ENCODE measurements at regions not wholly inside any gene's neighbourhood (a gene's known extent, or its start where the extent isn't known, plus 50 kb on each side); places are given as distances from the start of the nearest gene placed in this dataset.

DNA sequence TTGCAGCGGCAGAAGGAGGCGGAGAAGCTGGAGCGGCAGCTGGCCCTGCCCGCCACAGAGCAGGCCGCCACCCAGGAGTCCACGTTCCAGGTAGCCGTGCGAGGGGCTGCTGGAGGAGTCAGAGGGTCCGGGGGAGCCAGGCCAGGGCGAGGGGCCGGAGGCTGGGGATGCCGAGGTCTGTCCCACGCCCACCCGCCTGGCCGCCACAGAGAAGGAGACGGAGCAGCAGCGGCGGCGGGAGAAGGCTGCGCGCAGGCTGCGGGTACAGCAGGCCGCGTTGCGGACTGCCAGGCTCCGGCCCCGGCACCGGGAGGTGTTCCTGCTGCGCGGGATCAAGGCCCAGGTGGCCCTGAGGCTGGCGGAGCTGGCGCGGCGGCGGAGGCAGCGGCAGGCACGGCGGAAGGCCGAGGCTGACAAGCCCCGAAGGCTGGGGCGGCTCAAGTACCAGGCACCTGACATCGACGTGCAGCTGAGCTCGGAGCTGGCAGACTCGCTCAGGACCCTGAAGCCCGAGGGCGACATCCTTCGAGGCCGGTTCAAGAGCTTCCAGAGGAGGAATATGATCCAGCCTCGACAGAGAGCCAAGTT, 625.0 kb downstream of the MCTP2 start:
- Histone ChIP-seq H3K9me3 (ENCODE audit: low read length) (no peaks in the 10 kb centered on the region), H3K9ac (ENCODE audit: insufficient read depth, low read depth, low read length) (no peak overlapping the region), H3K36me3 (replicated peaks in 1 of 2; ENCODE audit: control insufficient read depth in 1 of 2, insufficient read depth in 2 of 2, low read length in 2 of 2) (no peaks in the 10 kb centered on the region), H3K27me3 (ENCODE audit: control insufficient read depth in 1 of 2, insufficient read depth in 2 of 2, low read length in 2 of 2) (no peaks in the 10 kb centered on the region), H3K4me1 (ENCODE audit: insufficient read depth, low read length) (peaks cover 8% of the 10 kb centered on the region; the same call in 1 of the 2 replicates), H3K79me2 (ENCODE audit: insufficient read depth, low read length) (no peaks in the 10 kb centered on the region), H3K4me3 (replicated peaks in 1 of 3; ENCODE audit: insufficient read depth in 1 of 3, low read depth in 2 of 3, low read length in 3 of 3) (no peak overlapping the region), H4K20me1 (ENCODE audit: insufficient read depth, low read length) (no peaks in the 10 kb centered on the region), H3K27ac (ENCODE audit: extremely low read length, insufficient read depth, low read length) (no peak overlapping the region), H3K4me2 (ENCODE audit: low read depth, low read length) (no peak overlapping the region), H2AFZ (ENCODE audit: low read length) (no peak overlapping the region)
- TF ChIP-seq, protein P1, sequence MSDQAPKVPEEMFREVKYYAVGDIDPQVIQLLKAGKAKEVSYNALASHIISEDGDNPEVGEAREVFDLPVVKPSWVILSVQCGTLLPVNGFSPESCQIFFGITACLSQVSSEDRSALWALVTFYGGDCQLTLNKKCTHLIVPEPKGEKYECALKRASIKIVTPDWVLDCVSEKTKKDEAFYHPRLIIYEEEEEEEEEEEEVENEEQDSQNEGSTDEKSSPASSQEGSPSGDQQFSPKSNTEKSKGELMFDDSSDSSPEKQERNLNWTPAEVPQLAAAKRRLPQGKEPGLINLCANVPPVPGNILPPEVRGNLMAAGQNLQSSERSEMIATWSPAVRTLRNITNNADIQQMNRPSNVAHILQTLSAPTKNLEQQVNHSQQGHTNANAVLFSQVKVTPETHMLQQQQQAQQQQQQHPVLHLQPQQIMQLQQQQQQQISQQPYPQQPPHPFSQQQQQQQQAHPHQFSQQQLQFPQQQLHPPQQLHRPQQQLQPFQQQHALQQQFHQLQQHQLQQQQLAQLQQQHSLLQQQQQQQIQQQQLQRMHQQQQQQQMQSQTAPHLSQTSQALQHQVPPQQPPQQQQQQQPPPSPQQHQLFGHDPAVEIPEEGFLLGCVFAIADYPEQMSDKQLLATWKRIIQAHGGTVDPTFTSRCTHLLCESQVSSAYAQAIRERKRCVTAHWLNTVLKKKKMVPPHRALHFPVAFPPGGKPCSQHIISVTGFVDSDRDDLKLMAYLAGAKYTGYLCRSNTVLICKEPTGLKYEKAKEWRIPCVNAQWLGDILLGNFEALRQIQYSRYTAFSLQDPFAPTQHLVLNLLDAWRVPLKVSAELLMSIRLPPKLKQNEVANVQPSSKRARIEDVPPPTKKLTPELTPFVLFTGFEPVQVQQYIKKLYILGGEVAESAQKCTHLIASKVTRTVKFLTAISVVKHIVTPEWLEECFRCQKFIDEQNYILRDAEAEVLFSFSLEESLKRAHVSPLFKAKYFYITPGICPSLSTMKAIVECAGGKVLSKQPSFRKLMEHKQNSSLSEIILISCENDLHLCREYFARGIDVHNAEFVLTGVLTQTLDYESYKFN (CRISPR knock-in tag; conservative IDR thresholded peaks at IDR 0.05), result no peak
- TF ChIP-seq KIAA2018 (CRISPR knock-in tag; IDR thresholded peaks at IDR 0.05; ENCODE audit: borderline replicate concordance), result no peak
- no peak for TF ChIP-seq CCDC6 (CRISPR knock-in tag; IDR thresholded peaks at IDR 0.05)
- TF ChIP-seq ZNF468 (CRISPR knock-in tag; IDR thresholded peaks at IDR 0.05), result no peak
- TF ChIP-seq GATAD2A (CRISPR knock-in tag; IDR thresholded peaks at IDR 0.05), result no peak
- no peak for TF ChIP-seq NCOR1 (IDR thresholded peaks at IDR 0.05; ENCODE audit: borderline replicate concordance, low read length)
- no peak for TF ChIP-seq ZNF777 (CRISPR knock-in tag; IDR thresholded peaks at IDR 0.05)
- TF ChIP-seq ZNF766 (CRISPR knock-in tag; IDR thresholded peaks at IDR 0.05; ENCODE audit: borderline replicate concordance), result no peak
- TF ChIP-seq, protein P2, sequence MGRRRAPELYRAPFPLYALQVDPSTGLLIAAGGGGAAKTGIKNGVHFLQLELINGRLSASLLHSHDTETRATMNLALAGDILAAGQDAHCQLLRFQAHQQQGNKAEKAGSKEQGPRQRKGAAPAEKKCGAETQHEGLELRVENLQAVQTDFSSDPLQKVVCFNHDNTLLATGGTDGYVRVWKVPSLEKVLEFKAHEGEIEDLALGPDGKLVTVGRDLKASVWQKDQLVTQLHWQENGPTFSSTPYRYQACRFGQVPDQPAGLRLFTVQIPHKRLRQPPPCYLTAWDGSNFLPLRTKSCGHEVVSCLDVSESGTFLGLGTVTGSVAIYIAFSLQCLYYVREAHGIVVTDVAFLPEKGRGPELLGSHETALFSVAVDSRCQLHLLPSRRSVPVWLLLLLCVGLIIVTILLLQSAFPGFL (CRISPR knock-in tag; IDR thresholded peaks at IDR 0.05), result no peak
- TF ChIP-seq, protein P3, sequence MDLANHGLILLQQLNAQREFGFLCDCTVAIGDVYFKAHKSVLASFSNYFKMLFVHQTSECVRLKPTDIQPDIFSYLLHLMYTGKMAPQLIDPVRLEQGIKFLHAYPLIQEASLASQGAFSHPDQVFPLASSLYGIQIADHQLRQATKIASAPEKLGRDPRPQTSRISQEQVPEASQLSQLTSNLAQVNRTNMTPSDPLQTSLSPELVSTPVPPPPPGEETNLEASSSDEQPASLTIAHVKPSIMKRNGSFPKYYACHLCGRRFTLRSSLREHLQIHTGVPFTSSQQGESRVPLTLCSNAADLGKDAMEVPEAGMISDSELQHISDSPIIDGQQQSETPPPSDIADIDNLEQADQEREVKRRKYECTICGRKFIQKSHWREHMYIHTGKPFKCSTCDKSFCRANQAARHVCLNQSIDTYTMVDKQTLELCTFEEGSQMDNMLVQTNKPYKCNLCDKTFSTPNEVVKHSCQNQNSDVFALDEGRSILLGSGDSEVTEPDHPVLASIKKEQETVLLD (CRISPR knock-in tag; IDR thresholded peaks at IDR 0.05; ENCODE audit: low read depth), result no peak
- FAIRE-seq (no peak), DNase-seq (ENCODE audit: low spot score) (no peak), ATAC-seq (no peak)
- intact Hi-C loops (cut with micrococcal nuclease; ENCODE audit: unreplicated experiment) (no loop called here), in situ Hi-C loops (cut with HindIII; ENCODE audit: extremely low pct_ligation_motif_present, low pct_unique_long_range_greater_than_20kb) (no loop called here)
- ChIA-PET POLR2A (interaction anchor here (1.4 kb wide), 1 partner anchor 12 kb away, joined by 3 read pairs; no protein-coding TSS in a partner anchor), CTCF (ENCODE audit: low intra/inter-chr PET ratio, low total read pairs) (no interaction called here)
- no TSS peak for BruUV-seq (replicated peaks)
- 78% methylated on average over 46 of the region's 50 CpGs for WGBS (ENCODE audit: low lambda C conversion rate)
